ENCODE measurements at regions not wholly inside any gene's neighbourhood (a gene's known extent, or its start where the extent isn't known, plus 50 kb on each side); places are given as distances from the start of the nearest gene placed in this dataset.

DNA sequence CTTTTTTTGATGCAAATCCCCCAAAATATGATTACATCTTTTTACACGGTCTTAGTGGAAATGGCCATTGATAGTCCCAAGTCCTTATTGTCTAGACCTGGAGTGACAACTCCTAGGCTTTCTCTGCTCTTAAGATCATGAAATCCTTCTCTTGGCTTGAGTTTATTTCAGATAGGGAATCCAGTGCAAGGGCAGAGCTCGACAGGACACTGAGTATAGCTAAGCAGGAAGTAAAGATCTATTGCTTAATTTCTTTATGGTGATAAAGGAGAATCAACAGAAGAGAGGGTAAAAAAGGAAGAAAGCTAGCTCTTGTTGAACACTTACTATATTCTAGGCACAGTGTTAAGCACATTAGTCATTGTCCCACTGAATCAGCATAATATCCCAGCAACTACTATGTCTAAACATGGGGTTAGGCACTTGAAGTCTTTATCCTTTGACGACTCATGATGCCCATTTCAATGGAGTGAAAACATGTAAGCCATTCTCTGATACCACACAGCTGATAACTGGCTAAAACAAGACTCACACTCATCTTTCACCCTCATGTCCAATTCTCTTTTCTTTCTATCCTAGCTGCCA is 74.1 kb upstream of the LRATD1 start:
- H3K4me1 ChIP-seq (ENCODE audit: control insufficient read depth, insufficient read depth, low read length): no peaks in the 10 kb centered on the region
- H3K36me3 ChIP-seq (ENCODE audit: control insufficient read depth, insufficient read depth, low read length): no peaks in the 10 kb centered on the region
- BruUV-seq (replicated peaks): no TSS peak
- in situ Hi-C loops (cut with HindIII; ENCODE audit: low pct_unique_long_range_greater_than_20kb, low sequenced_read_pairs) (no loop called here), intact Hi-C loops (cut with micrococcal nuclease; ENCODE audit: unreplicated experiment) (no loop called here)
- no peak overlapping the region for H3K27ac ChIP-seq (ENCODE audit: low read length)
- H3K9me3 ChIP-seq (ENCODE audit: control insufficient read depth, insufficient read depth, low read depth, low read length): no peaks in the 10 kb centered on the region
- ATAC-seq (no peak), DNase-seq (ENCODE audit: low read depth, low spot score) (no peak)
- ChIA-PET CTCF (no interaction called here), POLR2A (no interaction called here)
- no peak overlapping the region for H3K4me3 ChIP-seq (ENCODE audit: low read depth in 2 of 2, low read length in 2 of 2)
- H3K27me3 ChIP-seq (ENCODE audit: control insufficient read depth, insufficient read depth, low read length): no peaks in the 10 kb centered on the region
- no peak for TF ChIP-seq SIN3A (IDR thresholded peaks at IDR 0.05; ENCODE audit: borderline replicate concordance, insufficient read depth, low read depth, low read length)
- no peak for TF ChIP-seq CTCF (IDR thresholded peaks at IDR 0.05)
- no peak for TF ChIP-seq TCF7L2 (IDR thresholded peaks at IDR 0.05; ENCODE audit: low read depth, low read length)
- TF ChIP-seq POLR2AphosphoS5 (IDR thresholded peaks at IDR 0.05; ENCODE audit: low read depth, low read length): no peak
- TF ChIP-seq REST (IDR thresholded peaks at IDR 0.05; ENCODE audit: insufficient read depth in 1 of 2, low read depth in 2 of 2, low read length in 1 of 2): no peak

GRCh38 chr2:14560716-14561115 is 71.8 kb upstream of the LRATD1 start:
- DNase-seq (ENCODE audit: low read depth, low spot score) (no peak), ATAC-seq (no peak)
- ChIA-PET POLR2A (no interaction called here), CTCF (no interaction called here)
- H3K27me3 ChIP-seq (ENCODE audit: control insufficient read depth, insufficient read depth, low read length): no peaks in the 10 kb centered on the region
- in situ Hi-C loops (cut with HindIII; ENCODE audit: low pct_unique_long_range_greater_than_20kb, low sequenced_read_pairs): no loop called here
- intact Hi-C loops (cut with micrococcal nuclease; ENCODE audit: unreplicated experiment): no loop called here
- no peak for TF ChIP-seq CTCF (IDR thresholded peaks at IDR 0.05)
- H3K27ac ChIP-seq (ENCODE audit: low read length): no peak overlapping the region
- no peaks in the 10 kb centered on the region for H3K36me3 ChIP-seq (ENCODE audit: control insufficient read depth, insufficient read depth, low read length)
- no peaks in the 10 kb centered on the region for H3K9me3 ChIP-seq (ENCODE audit: control insufficient read depth, insufficient read depth, low read depth, low read length)
- H3K4me3 ChIP-seq (ENCODE audit: low read depth in 2 of 2, low read length in 2 of 2): no peak overlapping the region
- no TSS peak for BruUV-seq (replicated peaks)
- H3K4me1 ChIP-seq (ENCODE audit: control insufficient read depth, insufficient read depth, low read length): no peaks in the 10 kb centered on the region

DNA sequence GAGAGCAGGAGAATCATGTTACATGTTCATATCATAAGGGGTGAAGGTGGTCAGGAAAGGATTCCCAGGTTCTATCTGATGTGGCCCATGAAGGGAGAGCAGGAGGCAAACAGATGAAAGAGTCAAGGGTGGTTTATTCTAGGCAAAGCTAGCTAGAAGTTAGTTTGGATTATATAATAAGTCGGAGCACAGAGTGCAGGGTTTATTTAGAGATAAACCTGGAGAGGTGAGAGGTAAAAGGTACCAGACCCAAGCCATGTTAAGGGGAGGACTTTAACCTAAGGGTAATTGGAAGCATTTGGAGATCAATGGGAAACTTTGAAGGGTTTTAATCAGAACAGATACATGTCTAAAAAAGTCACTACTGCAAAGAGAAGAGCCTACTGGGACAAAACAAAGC is 69.2 kb upstream of the LRATD1 start:
- in situ Hi-C loops (cut with HindIII; ENCODE audit: low pct_unique_long_range_greater_than_20kb, low sequenced_read_pairs): no loop called here
- CTCF ChIA-PET: no interaction called here
- no TSS peak for BruUV-seq (replicated peaks)

More for the DNA sequence above, 69.2 kb upstream of the LRATD1 start:
- Histone ChIP-seq H3K27ac (ENCODE audit: low read length) (no peak overlapping the region), H3K9me3 (ENCODE audit: control insufficient read depth, insufficient read depth, low read depth, low read length) (no peaks in the 10 kb centered on the region), H3K4me1 (ENCODE audit: control insufficient read depth, insufficient read depth, low read length) (no peaks in the 10 kb centered on the region), H3K36me3 (ENCODE audit: control insufficient read depth, insufficient read depth, low read length) (no peaks in the 10 kb centered on the region), H3K4me3 (ENCODE audit: low read depth in 2 of 2, low read length in 2 of 2) (no peak overlapping the region), H3K27me3 (ENCODE audit: control insufficient read depth, insufficient read depth, low read length) (no peaks in the 10 kb centered on the region)
- no peak for DNase-seq (ENCODE audit: low read depth, low spot score)
- POLR2A ChIA-PET: no interaction called here
- intact Hi-C loops (cut with micrococcal nuclease; ENCODE audit: unreplicated experiment): no loop called here
- no peak for TF ChIP-seq REST (IDR thresholded peaks at IDR 0.05; ENCODE audit: insufficient read depth in 1 of 2, low read depth in 2 of 2, low read length in 1 of 2)
- no peak for TF ChIP-seq TCF7L2 (IDR thresholded peaks at IDR 0.05; ENCODE audit: low read depth, low read length)
- TF ChIP-seq CTCF (IDR thresholded peaks at IDR 0.05): no peak
- TF ChIP-seq POLR2AphosphoS5 (IDR thresholded peaks at IDR 0.05; ENCODE audit: low read depth, low read length): no peak
- no peak for TF ChIP-seq SIN3A (IDR thresholded peaks at IDR 0.05; ENCODE audit: borderline replicate concordance, insufficient read depth, low read depth, low read length)
- ATAC-seq: no peak

Measured in Panc1 (cell line).